ENCODE measurements at regions not wholly inside any gene's neighbourhood (a gene's known extent, or its start where the extent isn't known, plus 50 kb on each side); places are given as distances from the start of the nearest gene placed in this dataset.
A peak's percentile ranks its signal among the peaks of the same experiment; 100 is the strongest.

DNA sequence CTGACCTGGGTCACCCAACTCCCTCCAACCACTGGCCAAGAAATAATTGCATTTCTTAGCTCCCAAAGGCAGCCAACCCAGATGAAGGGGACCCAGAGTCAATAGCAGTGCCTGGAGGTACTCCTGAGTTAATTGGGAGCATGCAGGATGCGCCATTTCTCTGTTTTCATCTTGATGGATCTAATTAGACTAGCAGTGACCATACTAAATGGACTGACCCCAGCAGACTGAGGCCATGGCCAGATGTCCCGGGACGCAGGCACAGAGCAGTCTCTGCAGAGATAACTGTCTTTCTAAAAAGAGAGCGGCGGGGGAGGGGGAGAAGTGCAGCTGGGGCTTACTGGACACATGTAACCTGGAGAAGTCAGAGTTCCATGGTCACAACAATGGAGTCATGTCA, 53.2 kb upstream of the CMKLR1 start:
- 84 to 87% methylated on average over 5 of the region's 5 CpGs for WGBS, 2 donors
- TF ChIP-seq, protein P1, sequence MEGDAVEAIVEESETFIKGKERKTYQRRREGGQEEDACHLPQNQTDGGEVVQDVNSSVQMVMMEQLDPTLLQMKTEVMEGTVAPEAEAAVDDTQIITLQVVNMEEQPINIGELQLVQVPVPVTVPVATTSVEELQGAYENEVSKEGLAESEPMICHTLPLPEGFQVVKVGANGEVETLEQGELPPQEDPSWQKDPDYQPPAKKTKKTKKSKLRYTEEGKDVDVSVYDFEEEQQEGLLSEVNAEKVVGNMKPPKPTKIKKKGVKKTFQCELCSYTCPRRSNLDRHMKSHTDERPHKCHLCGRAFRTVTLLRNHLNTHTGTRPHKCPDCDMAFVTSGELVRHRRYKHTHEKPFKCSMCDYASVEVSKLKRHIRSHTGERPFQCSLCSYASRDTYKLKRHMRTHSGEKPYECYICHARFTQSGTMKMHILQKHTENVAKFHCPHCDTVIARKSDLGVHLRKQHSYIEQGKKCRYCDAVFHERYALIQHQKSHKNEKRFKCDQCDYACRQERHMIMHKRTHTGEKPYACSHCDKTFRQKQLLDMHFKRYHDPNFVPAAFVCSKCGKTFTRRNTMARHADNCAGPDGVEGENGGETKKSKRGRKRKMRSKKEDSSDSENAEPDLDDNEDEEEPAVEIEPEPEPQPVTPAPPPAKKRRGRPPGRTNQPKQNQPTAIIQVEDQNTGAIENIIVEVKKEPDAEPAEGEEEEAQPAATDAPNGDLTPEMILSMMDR (IDR thresholded peaks at IDR 0.05): no peak
- intact Hi-C loops (cut with DNase I; ENCODE audit: low total_unique reads): no loop called here
- DNase-seq (ENCODE audit: low spot score in 2 of 2): no peak
- H3K4me3 ChIP-seq (ENCODE audit: low read depth, poor library complexity, severe bottlenecking): no peak overlapping the region

DNA sequence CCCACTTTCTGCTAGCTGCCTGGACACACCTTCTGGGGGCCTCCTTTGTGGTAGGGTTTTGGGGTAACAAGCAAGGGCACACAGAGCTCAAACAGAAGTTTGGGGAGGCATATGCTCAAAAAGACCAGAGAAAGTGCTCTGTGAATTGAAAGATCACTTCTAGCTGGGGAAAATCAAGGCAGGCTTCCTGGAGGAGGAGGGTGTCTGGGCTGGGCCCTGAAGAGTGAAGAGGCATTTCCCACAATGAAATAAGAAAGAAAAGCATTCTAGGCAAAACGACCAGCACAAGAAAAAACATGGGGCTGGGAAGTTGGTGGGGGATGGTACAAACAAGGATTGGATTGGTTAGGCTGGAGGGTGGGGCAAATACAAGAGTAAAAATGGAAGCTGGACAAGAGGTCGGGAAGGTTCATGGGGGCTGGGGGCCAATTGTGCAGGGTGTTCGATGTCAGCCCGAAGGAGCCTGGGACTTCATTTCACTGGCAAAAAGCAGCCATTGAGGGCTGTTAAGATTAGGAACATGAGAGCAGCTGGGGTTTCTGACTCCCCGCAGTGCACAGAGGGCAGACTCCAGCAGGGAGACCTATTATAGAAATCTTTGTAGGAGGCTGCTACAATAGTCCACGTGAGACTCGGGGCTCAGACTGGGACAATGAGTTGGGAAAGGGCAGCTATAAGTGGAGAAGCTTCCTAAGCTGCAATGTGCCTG, 51.5 kb upstream of the CMKLR1 start:
- intact Hi-C loops (cut with DNase I; ENCODE audit: low total_unique reads): no loop called here
- whole genome bisulfite sequencing, 2 donors: 36 to 43% methylated on average over 7 of the region's 7 CpGs
- DNase-seq (ENCODE audit: low spot score in 2 of 2): no peak
- no peak overlapping the region for H3K4me3 ChIP-seq (ENCODE audit: low read depth, poor library complexity, severe bottlenecking)
- TF ChIP-seq POLR2A (IDR thresholded peaks at IDR 0.05): no peak
- TF ChIP-seq, protein P1 (IDR thresholded peaks at IDR 0.05): no peak

DNA sequence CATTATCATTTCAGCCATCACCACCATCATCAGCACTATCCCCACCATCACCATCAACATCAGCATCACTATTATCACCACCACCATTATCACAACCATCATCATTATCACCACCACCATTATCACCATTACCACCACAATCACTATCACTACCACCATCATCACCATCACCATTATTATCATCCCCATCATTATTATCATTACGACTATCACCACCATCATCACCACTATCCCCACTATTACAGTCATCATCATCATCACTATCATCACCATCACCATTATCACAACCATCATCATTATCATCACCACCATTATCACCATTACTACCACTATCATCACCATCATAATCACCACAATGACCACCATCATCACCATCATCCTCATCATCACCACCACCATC, 50.4 kb upstream of the CMKLR1 start:
- H3K4me3 ChIP-seq (ENCODE audit: low read depth, poor library complexity, severe bottlenecking): no peak overlapping the region
- WGBS, 2 donors: 88 to 91% methylated on average over 1 of the region's 1 CpG
- intact Hi-C loops (cut with DNase I; ENCODE audit: low total_unique reads): no loop called here
- TF ChIP-seq, protein P1 (IDR thresholded peaks at IDR 0.05): peak in 1 of 3 donors; percentile 28
- no peak for TF ChIP-seq POLR2A (IDR thresholded peaks at IDR 0.05)
- no peak for DNase-seq (ENCODE audit: low spot score in 2 of 2)

Measured in lower leg skin (tissue), 4 donors.